HL-60 (cell line): ENCODE measurements at regions not wholly inside any gene's neighbourhood (a gene's known extent, or its start where the extent isn't known, plus 50 kb on each side); places are given as distances from the start of the nearest gene placed in this dataset.

Experiments
- DNase-seq, 2 experiments: peaks; one replicate each; pipeline ENCODE4 v3.0.0-alpha.2; 2010 to 2020; ENCODE audit warnings: low read depth in 1 of 2, low spot score in 1 of 2
- H3K27ac ChIP-seq: fragments of 250-450 bp; sonication (Bioruptor Pico); replicated peaks from 2 replicates; pipeline ENCODE4 v1.5.1; 2020; ENCODE audit warnings: mild to moderate bottlenecking, moderate library complexity
- H3K27me3 ChIP-seq: fragments of 250-450 bp; sonication (Bioruptor Pico); 2 replicates; pipeline ENCODE4 v1.5.1; 2021; ENCODE audit warnings: mild to moderate bottlenecking, moderate library complexity; ENCODE audit not compliant: insufficient read depth, poor library complexity, severe bottlenecking
- H3K4me3 ChIP-seq: replicated peaks from 2 replicates; pipeline ENCODE4 v1.5.1; 2011; ENCODE audit warnings: mild to moderate bottlenecking, control low read depth, low read length; ENCODE audit not compliant: insufficient read depth
- GABPA ChIP-seq: IDR thresholded peaks from 2 replicates; pipeline ENCODE4 v1.6.1; 2012; ENCODE audit warnings: low read depth
- POLR2AphosphoS5 ChIP-seq: IDR thresholded peaks from 2 replicates; pipeline ENCODE4 v1.6.1; 2012; ENCODE audit warnings: low read depth
- SPI1 ChIP-seq: IDR thresholded peaks from 2 replicates; pipeline ENCODE4 v1.6.1; 2012; ENCODE audit warnings: low read depth, mild to moderate bottlenecking, borderline replicate concordance
- TF ChIP-seq, protein P1 (sequence below): IDR thresholded peaks from 2 replicates; pipeline ENCODE4 v1.6.1; 2012; ENCODE audit warnings: low read depth; ENCODE audit not compliant: insufficient replicate concordance
- TF ChIP-seq, protein P2 (sequence below): IDR thresholded peaks from one replicate; pipeline ENCODE4 v1.5.1; 2011; ENCODE audit warnings: low read length, control low read depth, inconsistent platforms; ENCODE audit not compliant: insufficient read depth

- H3K27ac ChIP-seq, result no peak overlapping the region
- DNase-seq, result no peak
- no peak for TF ChIP-seq POLR2AphosphoS5
- no peak for TF ChIP-seq SPI1
- TF ChIP-seq, protein P1, sequence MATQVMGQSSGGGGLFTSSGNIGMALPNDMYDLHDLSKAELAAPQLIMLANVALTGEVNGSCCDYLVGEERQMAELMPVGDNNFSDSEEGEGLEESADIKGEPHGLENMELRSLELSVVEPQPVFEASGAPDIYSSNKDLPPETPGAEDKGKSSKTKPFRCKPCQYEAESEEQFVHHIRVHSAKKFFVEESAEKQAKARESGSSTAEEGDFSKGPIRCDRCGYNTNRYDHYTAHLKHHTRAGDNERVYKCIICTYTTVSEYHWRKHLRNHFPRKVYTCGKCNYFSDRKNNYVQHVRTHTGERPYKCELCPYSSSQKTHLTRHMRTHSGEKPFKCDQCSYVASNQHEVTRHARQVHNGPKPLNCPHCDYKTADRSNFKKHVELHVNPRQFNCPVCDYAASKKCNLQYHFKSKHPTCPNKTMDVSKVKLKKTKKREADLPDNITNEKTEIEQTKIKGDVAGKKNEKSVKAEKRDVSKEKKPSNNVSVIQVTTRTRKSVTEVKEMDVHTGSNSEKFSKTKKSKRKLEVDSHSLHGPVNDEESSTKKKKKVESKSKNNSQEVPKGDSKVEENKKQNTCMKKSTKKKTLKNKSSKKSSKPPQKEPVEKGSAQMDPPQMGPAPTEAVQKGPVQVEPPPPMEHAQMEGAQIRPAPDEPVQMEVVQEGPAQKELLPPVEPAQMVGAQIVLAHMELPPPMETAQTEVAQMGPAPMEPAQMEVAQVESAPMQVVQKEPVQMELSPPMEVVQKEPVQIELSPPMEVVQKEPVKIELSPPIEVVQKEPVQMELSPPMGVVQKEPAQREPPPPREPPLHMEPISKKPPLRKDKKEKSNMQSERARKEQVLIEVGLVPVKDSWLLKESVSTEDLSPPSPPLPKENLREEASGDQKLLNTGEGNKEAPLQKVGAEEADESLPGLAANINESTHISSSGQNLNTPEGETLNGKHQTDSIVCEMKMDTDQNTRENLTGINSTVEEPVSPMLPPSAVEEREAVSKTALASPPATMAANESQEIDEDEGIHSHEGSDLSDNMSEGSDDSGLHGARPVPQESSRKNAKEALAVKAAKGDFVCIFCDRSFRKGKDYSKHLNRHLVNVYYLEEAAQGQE, result no peak
- no peak for TF ChIP-seq GABPA
- TF ChIP-seq, protein P2, sequence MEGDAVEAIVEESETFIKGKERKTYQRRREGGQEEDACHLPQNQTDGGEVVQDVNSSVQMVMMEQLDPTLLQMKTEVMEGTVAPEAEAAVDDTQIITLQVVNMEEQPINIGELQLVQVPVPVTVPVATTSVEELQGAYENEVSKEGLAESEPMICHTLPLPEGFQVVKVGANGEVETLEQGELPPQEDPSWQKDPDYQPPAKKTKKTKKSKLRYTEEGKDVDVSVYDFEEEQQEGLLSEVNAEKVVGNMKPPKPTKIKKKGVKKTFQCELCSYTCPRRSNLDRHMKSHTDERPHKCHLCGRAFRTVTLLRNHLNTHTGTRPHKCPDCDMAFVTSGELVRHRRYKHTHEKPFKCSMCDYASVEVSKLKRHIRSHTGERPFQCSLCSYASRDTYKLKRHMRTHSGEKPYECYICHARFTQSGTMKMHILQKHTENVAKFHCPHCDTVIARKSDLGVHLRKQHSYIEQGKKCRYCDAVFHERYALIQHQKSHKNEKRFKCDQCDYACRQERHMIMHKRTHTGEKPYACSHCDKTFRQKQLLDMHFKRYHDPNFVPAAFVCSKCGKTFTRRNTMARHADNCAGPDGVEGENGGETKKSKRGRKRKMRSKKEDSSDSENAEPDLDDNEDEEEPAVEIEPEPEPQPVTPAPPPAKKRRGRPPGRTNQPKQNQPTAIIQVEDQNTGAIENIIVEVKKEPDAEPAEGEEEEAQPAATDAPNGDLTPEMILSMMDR, result no peak
- H3K27me3 ChIP-seq, result no peaks in the 10 kb centered on the region
- H3K4me3 ChIP-seq, result no peak overlapping the region
These were observed 271.9 kb upstream of the MKI67 start for GRCh38 chr10:128398118-128398517.

DNA sequence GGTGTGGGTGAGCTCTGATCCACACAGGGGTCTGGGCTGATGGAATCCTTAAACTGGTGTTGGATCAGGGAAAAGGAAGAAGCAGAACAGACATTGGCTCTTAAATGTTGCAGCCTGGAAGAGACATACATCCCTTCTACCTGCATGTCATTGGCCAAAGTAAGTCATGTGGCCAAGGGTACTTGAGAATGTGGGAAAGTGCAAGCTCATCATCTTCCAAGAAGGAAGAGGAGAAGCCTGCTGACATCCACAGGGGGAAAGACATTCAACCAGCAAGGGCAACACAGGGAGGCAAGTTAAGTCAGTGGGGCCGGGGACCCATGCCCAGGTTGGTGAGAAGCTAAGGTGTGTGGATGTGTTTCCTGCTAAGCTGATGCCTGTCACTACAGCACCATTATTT is 272.8 kb upstream of the MKI67 start:
- Histone ChIP-seq H3K27ac (no peak overlapping the region), H3K27me3 (no peaks in the 10 kb centered on the region), H3K4me3 (no peak overlapping the region)
- TF ChIP-seq, protein P2, result no peak
- TF ChIP-seq, protein P1, result no peak
- TF ChIP-seq SPI1 (no peak), POLR2AphosphoS5 (no peak), GABPA (no peak)
- DNase-seq, result no peak

DNA sequence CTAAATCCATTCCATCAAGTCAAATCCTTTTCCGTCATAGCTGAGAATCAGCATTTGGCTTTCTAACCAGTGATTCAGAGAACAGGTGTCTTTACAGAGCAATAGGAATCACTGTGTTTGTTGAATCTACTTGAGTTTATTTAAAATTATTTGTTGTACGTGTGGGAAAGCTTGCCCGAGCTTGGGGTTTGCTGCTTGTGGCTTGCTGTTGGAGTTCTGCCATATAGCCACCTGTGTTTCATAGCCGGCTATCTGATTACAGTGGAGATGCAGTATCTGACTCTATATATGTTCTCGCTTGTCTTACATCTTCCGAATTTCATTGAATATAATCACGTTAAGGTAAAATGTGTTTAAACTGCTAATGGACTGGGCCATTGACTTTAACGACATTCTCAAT is 274.3 kb upstream of the MKI67 start:
- DNase-seq, result no peak
- Histone ChIP-seq H3K4me3 (no peak overlapping the region), H3K27me3 (no peaks in the 10 kb centered on the region), H3K27ac (no peak overlapping the region)
- TF ChIP-seq POLR2AphosphoS5 (no peak), GABPA (no peak), SPI1 (no peak)
- TF ChIP-seq, protein P2, result no peak
- TF ChIP-seq, protein P1, result no peak
